Gastroesophageal sphincter (tissue), 4 donors: ENCODE measurements at regions not wholly inside any gene's neighbourhood (a gene's known extent, or its start where the extent isn't known, plus 50 kb on each side); places are given as distances from the start of the nearest gene placed in this dataset.
"Not testable (repeated sequence)": the region's sequence is repeated elsewhere in the genome, so short reads cannot be mapped to it uniquely, and the experiment has no call there.

Source experiments
- ATAC-seq: fragments of 150-250 bp; one replicate; pipeline ENCODE4 v1.9.1; 2016; ENCODE audit warnings: mild to moderate bottlenecking, moderate library complexity
- H3K27ac ChIP-seq, 4 donors: fragments of 200-600 bp; sonication (generic) in 3 of 4; 1 replicate in 3 of 4; 2 replicates in 1 of 4; pipeline ENCODE4 v1.5.1; 2016 to 2019
- H3K27me3 ChIP-seq: fragments of 200-600 bp; sonication (generic); one replicate; pipeline ENCODE4 v1.5.1; 2019
- H3K36me3 ChIP-seq, 2 donors: fragments of 200-600 bp; sonication (generic); one replicate each; pipeline ENCODE4 v1.5.1; 2019; ENCODE audit warnings: control low read depth in 1 of 2
- H3K4me1 ChIP-seq, 3 donors: fragments of 200-600 bp; sonication (generic); 1 replicate in 2 of 3; 2 replicates in 1 of 3; pipeline ENCODE4 v1.5.1; 2016 to 2019; ENCODE audit warnings: control low read depth in 2 of 3
- H3K4me3 ChIP-seq, 2 donors: fragments of 200-600 bp; sonication (generic); one replicate each; pipeline ENCODE4 v1.5.1; 2019; ENCODE audit warnings: mild to moderate bottlenecking in 1 of 2, moderate library complexity in 1 of 2
- H3K9me3 ChIP-seq, 3 donors: fragments of 200-600 bp; sonication (generic); one replicate each; pipeline ENCODE4 v1.5.1; 2017 to 2019; ENCODE audit warnings: control low read depth in 2 of 3
- WGBS, 2 donors: methylation state at CpG; one replicate each; pipeline ENCODE4 v1.1.5; 2018; ENCODE audit warnings: low coverage in 1 of 2; 5-methylcytosine and 5-hydroxymethylcytosine counted together

GRCh38 chr1:149665033-149665432 lies 81.4 kb downstream of the PPIAL4C start:
- H3K27me3 ChIP-seq, H3K27ac ChIP-seq, H3K4me1 ChIP-seq, H3K4me3 ChIP-seq, H3K9me3 ChIP-seq, ATAC-seq: not testable (repeated sequence)
- H3K36me3 ChIP-seq = peaks cover 0 to 20% of the 10 kb centered on the region in 2 donors

DNA sequence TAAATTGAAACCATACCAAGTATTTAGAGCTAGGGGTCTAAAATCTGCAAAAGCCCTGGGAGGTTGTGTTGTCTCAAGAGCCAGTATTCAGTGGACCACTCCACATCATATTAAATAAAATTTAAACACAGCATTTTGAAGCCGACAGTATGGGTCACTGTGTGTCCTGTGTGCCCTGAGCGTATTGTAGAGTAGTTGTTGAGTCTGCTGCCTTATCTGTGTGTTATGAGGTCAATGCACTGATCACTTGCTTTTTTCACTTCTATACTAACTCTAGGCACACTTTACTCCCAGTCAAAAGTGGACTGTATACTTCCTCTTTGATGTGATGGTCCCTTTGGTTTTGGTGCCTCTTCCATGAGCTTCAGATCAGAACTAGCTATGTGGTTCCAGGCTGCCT lies 81.9 kb downstream of the PPIAL4C start:
- whole genome bisulfite sequencing, 2 donors = 83% methylated on average over 2 of the region's 2 CpGs; no CpG with 5 or more reads in 1 of the 2 donors

DNA sequence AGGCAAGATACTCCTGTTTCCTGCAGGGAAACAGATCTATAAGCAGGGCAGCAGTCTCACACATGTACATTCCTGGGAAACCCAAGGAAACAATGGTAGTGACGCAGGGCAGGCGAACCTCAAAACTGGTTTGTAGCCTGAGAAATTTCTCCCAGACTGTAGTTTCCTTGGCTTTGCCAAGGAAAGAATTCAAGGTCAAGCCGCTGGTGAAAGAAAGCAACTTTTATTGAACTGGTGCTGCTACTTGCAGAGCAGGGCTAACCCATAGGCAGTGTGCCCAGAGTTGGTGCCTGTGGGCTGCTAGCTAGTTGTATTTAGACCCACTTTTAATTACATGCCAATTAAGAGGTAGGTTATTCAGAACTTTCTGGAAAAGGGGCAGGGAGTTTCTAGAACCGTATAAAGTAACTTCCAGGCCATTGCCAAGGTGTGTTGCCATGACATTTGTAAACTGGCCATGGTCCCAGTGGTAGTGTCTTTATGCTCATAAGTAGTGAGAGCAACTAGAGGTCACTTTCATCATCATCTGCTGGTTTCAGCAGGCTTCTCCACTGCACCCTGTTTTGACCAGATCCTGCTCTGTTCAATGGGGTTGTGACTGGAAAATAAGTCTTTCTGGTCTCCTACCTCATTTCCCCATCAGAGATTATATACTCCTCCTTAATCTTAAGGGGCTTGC lies 89.7 kb downstream of the PPIAL4C start:
- ATAC-seq, H3K4me1 ChIP-seq, H3K27ac ChIP-seq, H3K9me3 ChIP-seq, H3K27me3 ChIP-seq, H3K4me3 ChIP-seq: not testable (repeated sequence)
- peaks cover 0 to 20% of the 10 kb centered on the region in 2 donors for H3K36me3 ChIP-seq
- 50% methylated on average over 1 of the region's 4 CpGs; no CpG with 5 or more reads in 1 of the 2 donors for WGBS, 2 donors

More for the DNA sequence above, 81.9 kb downstream of the PPIAL4C start:
- ATAC-seq, H3K4me3 ChIP-seq, H3K9me3 ChIP-seq, H3K27me3 ChIP-seq, H3K4me1 ChIP-seq, H3K27ac ChIP-seq: not testable (repeated sequence)
- peaks cover 0 to 21% of the 10 kb centered on the region in 2 donors for H3K36me3 ChIP-seq

DNA sequence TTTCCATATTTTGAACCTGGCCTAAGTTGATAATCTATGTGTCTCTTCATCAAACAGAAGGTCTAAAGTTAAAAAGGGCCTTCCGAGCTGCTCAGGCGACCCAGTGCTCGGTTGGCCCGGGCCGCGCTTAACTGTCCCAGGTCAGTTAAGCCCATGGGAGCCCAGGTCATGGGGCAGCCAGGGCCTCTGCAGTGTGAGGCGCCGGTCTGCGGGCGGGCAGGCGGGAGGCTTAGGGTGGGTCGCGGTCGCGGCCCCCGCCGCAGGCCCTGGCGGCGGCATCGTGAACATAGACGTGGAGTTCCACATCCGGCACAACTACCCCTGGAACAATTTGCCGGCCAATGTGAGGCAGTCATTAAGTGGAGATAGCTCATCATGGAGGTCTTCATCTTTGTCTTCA lies 91.3 kb downstream of the PPIAL4C start:
- not testable (repeated sequence) for ATAC-seq, H3K27me3 ChIP-seq, H3K36me3 ChIP-seq, H3K4me3 ChIP-seq, H3K4me1 ChIP-seq, H3K27ac ChIP-seq, H3K9me3 ChIP-seq
- WGBS, 2 donors = 100% methylated on average over 4 of the region's 23 CpGs; no CpG with 5 or more reads in 1 of the 2 donors

DNA sequence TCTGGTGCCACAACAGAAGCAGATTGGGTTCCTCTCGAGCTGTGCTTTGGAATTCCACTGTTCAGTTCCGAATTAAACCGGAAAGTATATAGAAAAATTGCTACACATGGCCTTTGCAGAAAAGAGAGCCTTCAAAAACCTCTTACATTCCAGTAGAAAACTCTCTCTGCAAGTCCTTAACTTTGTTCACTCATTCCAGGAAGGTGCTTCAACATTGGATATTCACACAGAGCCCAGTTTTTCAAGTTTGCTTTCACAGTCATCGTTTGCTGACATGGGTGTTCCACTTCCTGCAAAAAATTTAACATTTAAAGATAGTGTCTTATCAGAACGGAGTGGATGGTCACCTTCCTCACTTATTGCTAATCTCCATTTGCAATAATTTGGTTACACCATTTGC lies 93.7 kb downstream of the PPIAL4C start:
- not testable (repeated sequence) for H3K36me3 ChIP-seq, H3K4me1 ChIP-seq, H3K27ac ChIP-seq, H3K27me3 ChIP-seq, ATAC-seq, H3K4me3 ChIP-seq, H3K9me3 ChIP-seq
- WGBS, 2 donors = 63 to 100% methylated on average over 2 of the region's 5 CpGs

- H3K27me3 ChIP-seq, H3K4me1 ChIP-seq, H3K27ac ChIP-seq, H3K4me3 ChIP-seq, H3K36me3 ChIP-seq, ATAC-seq, H3K9me3 ChIP-seq: not testable (repeated sequence)
- no CpG with 5 or more reads among the region's 3 CpGs for WGBS, 2 donors
Observed at GRCh38 chr1:149686593-149687238, 95.8 kb upstream of the FCGR1A start.

DNA sequence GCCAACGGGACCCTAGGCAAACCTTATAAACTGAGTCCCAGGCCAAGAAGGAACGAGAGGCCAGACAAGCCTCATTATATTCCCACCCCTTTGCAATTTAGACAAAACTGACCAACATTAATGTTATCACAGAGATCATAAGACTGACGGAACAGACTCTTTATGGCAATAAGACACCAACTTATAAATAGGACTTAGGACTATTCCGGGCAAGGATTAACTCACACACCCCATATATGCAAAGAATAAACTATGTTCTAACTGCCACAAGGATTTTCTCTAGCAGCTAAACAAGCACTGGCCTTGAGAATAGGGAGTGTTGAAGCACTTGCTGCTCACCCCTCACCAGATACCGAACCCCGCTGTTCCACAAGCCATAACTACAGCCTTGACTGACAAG lies 91.1 kb upstream of the FCGR1A start:
- H3K27ac ChIP-seq, H3K27me3 ChIP-seq, H3K4me3 ChIP-seq, H3K4me1 ChIP-seq, H3K36me3 ChIP-seq, ATAC-seq, H3K9me3 ChIP-seq: not testable (repeated sequence)
- WGBS, 2 donors = 57 to 100% methylated on average over 1 to 2 of the region's 6 CpGs

DNA sequence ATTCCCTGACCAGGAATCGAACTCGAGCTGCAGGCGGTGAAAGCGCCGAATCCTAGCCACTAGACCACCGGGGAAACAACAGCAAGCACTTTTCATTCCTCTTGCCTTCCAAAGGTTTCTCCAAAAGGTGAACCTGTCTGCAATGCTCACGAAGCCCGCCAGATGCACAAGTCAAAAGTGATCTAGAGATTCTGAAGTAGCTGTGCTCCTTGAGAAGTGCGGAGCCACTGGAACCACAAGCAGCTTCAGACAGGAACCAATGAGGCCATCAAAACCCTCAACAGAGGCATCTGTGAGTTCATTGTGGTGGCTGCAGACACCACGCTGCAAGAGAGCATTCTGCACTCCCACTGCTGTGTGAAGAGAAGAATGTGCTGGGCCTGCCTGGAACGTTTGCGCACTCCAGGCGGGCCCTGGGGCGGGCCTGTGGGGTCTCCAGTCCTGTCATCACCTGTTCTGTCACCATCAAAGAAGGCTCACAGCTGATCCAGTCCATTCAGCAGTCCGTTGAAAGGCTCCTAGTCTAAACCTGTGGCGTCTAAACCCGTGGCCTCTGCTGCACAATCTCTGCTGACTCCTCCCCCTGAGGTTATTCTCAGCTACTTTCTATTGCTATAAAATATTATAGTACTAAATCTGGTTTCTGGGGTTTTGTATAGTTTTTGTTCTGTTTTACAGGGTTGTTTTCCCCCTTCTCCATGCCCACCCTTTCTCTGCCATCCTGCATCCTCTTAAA lies 89.5 kb upstream of the FCGR1A start:
- not testable (repeated sequence) for H3K9me3 ChIP-seq, H3K27ac ChIP-seq, H3K36me3 ChIP-seq, H3K4me1 ChIP-seq, H3K4me3 ChIP-seq, H3K27me3 ChIP-seq
- ATAC-seq = peak; percentile 25
- 94 to 96% methylated on average over 3 of the region's 17 CpGs for WGBS, 2 donors

DNA sequence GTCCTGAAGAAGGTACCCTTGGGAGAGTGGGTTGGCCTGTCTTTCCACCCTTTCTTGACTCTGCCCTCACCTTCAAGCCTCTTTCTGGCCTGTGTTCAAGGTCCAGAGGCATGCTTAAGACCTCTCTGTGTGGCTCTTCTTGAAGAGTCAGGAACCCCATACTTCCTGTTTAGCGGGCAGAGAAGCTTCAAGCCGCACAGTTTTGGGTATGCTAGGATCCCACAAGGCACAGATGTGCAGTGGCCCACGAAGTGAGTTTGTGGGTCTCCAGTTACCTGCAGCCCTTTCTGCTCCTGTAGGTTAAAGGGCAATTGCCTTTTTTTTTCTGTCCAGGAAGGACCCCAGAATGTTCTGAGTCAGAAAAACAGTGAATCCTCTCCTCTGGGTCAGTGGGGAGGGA lies 87.4 kb upstream of the FCGR1A start:
- H3K4me3 ChIP-seq, ATAC-seq, H3K9me3 ChIP-seq, H3K27me3 ChIP-seq, H3K36me3 ChIP-seq, H3K27ac ChIP-seq, H3K4me1 ChIP-seq: not testable (repeated sequence)
- no CpG with 5 or more reads among the region's 3 CpGs for WGBS, 2 donors

DNA sequence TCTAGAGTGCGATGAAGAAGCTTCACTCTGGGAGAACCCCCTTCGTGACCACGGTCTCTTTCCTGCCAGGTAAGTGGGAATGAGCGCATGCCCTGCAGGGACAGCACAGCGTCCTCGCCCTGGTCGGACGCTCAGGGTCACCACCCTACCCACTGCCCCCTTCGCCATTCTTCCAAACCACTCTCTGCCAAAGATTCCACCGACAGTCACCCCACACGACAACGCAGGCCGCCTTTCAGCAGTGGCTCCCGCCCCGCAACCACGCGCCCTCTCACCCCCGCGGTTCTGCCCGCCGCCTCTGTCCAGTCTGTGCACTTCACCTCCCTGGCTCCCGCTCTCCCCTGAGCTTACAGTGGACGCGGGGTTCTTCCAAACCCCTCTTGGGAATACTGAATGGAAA lies 82.3 kb upstream of the FCGR1A start:
- not testable (repeated sequence) for H3K36me3 ChIP-seq, H3K27me3 ChIP-seq, H3K9me3 ChIP-seq, ATAC-seq, H3K4me3 ChIP-seq, H3K27ac ChIP-seq, H3K4me1 ChIP-seq
- WGBS, 2 donors = no CpG with 5 or more reads among the region's 24 CpGs

DNA sequence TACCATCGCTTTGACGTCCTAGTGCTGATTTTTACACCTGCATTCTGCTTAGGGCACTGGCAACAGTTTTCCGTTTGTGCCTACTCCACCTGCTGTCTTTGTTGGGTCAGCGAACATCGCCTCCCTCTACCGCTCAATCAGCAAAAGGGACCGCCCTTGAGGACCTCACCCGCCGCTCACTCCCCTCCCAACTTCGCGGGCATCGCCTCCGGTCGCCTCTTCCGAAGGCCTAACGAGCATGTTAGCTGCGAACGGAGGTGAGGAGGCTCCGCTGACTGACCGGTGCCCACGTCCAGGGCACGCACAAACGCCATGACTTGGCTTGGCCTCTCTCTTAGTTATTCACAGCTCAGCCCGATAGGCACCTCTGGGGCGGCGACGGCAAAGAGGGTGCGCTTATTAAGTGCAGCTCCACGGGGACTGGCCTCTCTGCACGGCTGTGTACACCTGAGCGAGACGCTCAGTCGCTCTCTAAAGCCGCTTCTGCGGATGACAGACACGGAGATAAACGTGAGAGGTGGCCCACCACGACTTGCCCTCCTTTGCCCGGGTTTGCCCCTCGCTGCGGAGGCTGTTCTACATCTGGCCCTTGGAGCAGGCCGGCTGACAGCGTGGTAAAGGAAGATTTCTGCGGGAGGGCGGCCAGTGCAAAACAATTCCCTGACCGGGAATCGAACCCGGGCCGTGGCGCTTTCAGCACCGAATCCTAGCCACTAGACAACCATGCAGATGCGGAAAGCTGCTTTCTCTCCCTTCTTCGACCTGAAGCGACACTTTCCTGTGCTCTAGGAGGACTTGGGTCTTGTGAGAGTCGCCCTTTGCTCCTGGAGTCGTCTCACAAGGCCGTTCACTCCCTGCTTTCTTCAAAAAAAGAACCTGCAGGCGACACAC lies 81.6 kb upstream of the FCGR1A start:
- H3K27ac ChIP-seq = not testable (repeated sequence)
- WGBS, 2 donors = no CpG with 5 or more reads among the region's 58 CpGs

GRCh38 chr1:149708192-149708853 lies 74.2 kb upstream of the FCGR1A start:
- WGBS, 2 donors = 12% methylated on average over 9 of the region's 22 CpGs; no CpG with 5 or more reads in 1 of the 2 donors

More for the DNA sequence above, 81.6 kb upstream of the FCGR1A start:
- ATAC-seq, H3K27me3 ChIP-seq, H3K9me3 ChIP-seq, H3K36me3 ChIP-seq, H3K4me1 ChIP-seq, H3K4me3 ChIP-seq: not testable (repeated sequence)

More at GRCh38 chr1:149708192-149708853, 74.2 kb upstream of the FCGR1A start:
- not testable (repeated sequence) for ATAC-seq, H3K27me3 ChIP-seq, H3K36me3 ChIP-seq, H3K9me3 ChIP-seq, H3K4me1 ChIP-seq
- Histone ChIP-seq H3K4me3 (peak overlapping the region in 1 of 2 donors; percentile 33), H3K27ac (peak overlapping the region in 2 of 4 donors; percentile 38 to 62)
